Esophagus muscularis mucosa (tissue), 4 donors: ENCODE measurements at regions not wholly inside any gene's neighbourhood (a gene's known extent, or its start where the extent isn't known, plus 50 kb on each side); places are given as distances from the start of the nearest gene placed in this dataset.

ENCODE experiments used
- DNase-seq: peaks from one replicate; pipeline ENCODE4 v3.0.0-alpha.2; 2017; ENCODE audit errors: extremely low spot score
- H3K27ac ChIP-seq, 4 donors: fragments of 200-600 bp; sonication (generic); replicated peaks in 1 of 4; 1 replicate in 3 of 4; 2 replicates in 1 of 4; pipeline ENCODE4 v1.5.1; 2016 to 2019; ENCODE audit warnings: mild to moderate bottlenecking in 1 of 4
- H3K27me3 ChIP-seq, 4 donors: fragments of 200-600 bp; sonication (generic); one replicate each; pipeline versions ENCODE4 v1.5.1 to v1.6.0; 2016 to 2019
- H3K36me3 ChIP-seq, 4 donors: fragments of 200-600 bp; sonication (generic); one replicate each; pipeline ENCODE4 v1.5.1; 2016 to 2019
- H3K4me1 ChIP-seq, 4 donors: fragments of 200-600 bp; sonication (generic); one replicate each; pipeline ENCODE4 v1.5.1; 2016 to 2019
- H3K4me3 ChIP-seq, 4 donors: fragments of 200-600 bp; sonication (generic); 1 replicate in 2 of 4; 2 replicates in 2 of 4; pipeline ENCODE4 v1.5.1; 2016 to 2019; ENCODE audit warnings: mild to moderate bottlenecking in 4 of 4, moderate library complexity in 1 of 4
- H3K9me3 ChIP-seq, 4 donors: fragments of 200-600 bp; sonication (generic); 1 replicate in 3 of 4; 2 replicates in 1 of 4; pipeline ENCODE4 v1.5.1; 2016 to 2019
- CTCF ChIP-seq, 3 experiments: fragments of 200-600 bp in 2 of 3; fragments of 450-650 bp in 1 of 3; sonication (generic) in 2 of 3; IDR thresholded peaks; one replicate each; pipeline ENCODE4 v1.5.1; 2017 to 2019; ENCODE audit warnings: antibody characterized with exemption in 3 of 3, mild to moderate bottlenecking in 2 of 3, moderate library complexity in 1 of 3
- EP300 ChIP-seq: sonication (generic); formaldehyde crosslinking; IDR thresholded peaks from one replicate; pipeline ENCODE4 v1.6.1; 2017; ENCODE audit warnings: antibody characterized with exemption
- POLR2A ChIP-seq: fragments of 450-650 bp; IDR thresholded peaks from one replicate; pipeline ENCODE4 v1.6.1; 2017; ENCODE audit warnings: antibody characterized with exemption, moderate library complexity, mild to moderate bottlenecking, low read depth
- POLR2AphosphoS5 ChIP-seq, 2 donors: sonication (generic); formaldehyde crosslinking; IDR thresholded peaks; one replicate each; pipeline ENCODE4 v1.6.1; 2017; ENCODE audit warnings: antibody characterized with exemption in 2 of 2
- WGBS: methylation state at CpG from one replicate; pipeline ENCODE4 v1.1.5; 2018; 5-methylcytosine and 5-hydroxymethylcytosine counted together
- intact Hi-C: fragments of 100-400 bp; cut with DNase I; formaldehyde crosslinking; loops from one replicate; pipeline ENCODE4 v1.15.1; 2023

DNA sequence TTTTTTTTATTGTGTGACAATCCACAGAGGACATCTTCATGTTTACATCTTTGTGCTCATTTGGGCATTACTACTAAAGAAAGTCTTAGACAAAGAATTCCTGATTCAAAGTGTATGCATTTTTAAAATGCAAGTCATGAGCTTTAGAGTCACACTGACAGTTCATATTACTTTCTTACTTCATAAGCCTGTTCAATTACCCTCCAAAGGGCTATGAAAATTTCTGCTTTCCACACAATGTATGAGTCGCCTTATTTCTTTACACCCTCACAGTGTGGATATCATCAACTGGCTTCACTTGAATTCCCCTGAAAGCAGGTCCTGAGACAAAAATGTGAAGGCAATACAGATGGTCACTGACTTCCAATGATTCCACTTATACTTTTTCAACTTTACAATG is 280.4 kb upstream of the PTGER4 start:
- Histone ChIP-seq H3K27me3 (no peaks in the 10 kb centered on the region), H3K27ac (no peak overlapping the region), H3K36me3 (no peaks in the 10 kb centered on the region), H3K4me3 (no peak overlapping the region), H3K9me3 (no peaks in the 10 kb centered on the region), H3K4me1 (peaks cover 0 to 4% (median 0%) of the 10 kb centered on the region in 4 donors)
- intact Hi-C loops, result no loop called here
- DNase-seq, result no peak
- no peak for TF ChIP-seq EP300
- TF ChIP-seq CTCF (IDR thresholded peaks at IDR 0.05), result no peak
- no peak for TF ChIP-seq POLR2AphosphoS5 (IDR thresholded peaks at IDR 0.05)
- no peak for TF ChIP-seq POLR2A
- 100% methylated on average over 1 of the region's 1 CpG for WGBS

GRCh38 chr5:40397976-40398375 is 281.7 kb upstream of the PTGER4 start:
- peaks cover 0 to 4% (median 0%) of the 10 kb centered on the region in 4 donors for H3K4me1 ChIP-seq
- H3K36me3 ChIP-seq, result no peaks in the 10 kb centered on the region
- intact Hi-C loops, result no loop called here
- WGBS, result 85% methylated on average over 1 of the region's 1 CpG
- H3K27me3 ChIP-seq, result no peaks in the 10 kb centered on the region
- no peak for DNase-seq
- no peaks in the 10 kb centered on the region for H3K9me3 ChIP-seq
- TF ChIP-seq CTCF (IDR thresholded peaks at IDR 0.05) (no peak), POLR2A (no peak), EP300 (no peak), POLR2AphosphoS5 (IDR thresholded peaks at IDR 0.05) (no peak)
- no peak overlapping the region for H3K27ac ChIP-seq
- H3K4me3 ChIP-seq, result no peak overlapping the region

GRCh38 chr5:40397091-40397490 is 282.6 kb upstream of the PTGER4 start:
- TF ChIP-seq POLR2AphosphoS5 (IDR thresholded peaks at IDR 0.05) (no peak), POLR2A (no peak)
- intact Hi-C loops, result no loop called here
- 40% methylated on average over 2 of the region's 2 CpGs for WGBS
- Histone ChIP-seq H3K27me3 (no peaks in the 10 kb centered on the region), H3K4me1 (peaks cover 0 to 7% (median 0%) of the 10 kb centered on the region in 4 donors), H3K27ac (no peak overlapping the region), H3K9me3 (no peaks in the 10 kb centered on the region), H3K4me3 (no peak overlapping the region), H3K36me3 (no peaks in the 10 kb centered on the region)
- DNase-seq, result no peak

DNA sequence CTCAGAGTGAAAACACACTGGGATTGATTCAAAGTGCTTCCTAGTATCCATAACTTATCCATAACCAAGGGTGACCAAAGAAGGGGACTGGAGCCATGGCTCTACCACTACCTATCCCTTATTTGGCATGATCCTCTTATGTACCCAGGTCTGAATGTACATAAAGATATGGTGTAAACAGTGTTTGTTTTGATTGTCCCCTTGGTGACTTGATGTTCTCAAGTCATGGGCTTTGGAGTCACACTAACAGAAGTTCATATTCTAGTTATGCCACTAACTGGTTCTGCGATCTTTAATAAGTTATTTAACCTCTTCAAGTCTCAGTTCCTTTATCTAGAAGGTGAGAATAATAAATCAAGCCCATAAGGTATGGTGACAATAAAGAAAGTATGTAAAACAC is 283.4 kb upstream of the PTGER4 start:
- Histone ChIP-seq H3K4me1 (peaks cover 0 to 11% (median 0%) of the 10 kb centered on the region in 4 donors), H3K27ac (no peak overlapping the region), H3K4me3 (no peak overlapping the region), H3K27me3 (no peaks in the 10 kb centered on the region), H3K9me3 (no peaks in the 10 kb centered on the region), H3K36me3 (no peaks in the 10 kb centered on the region)
- TF ChIP-seq POLR2A, result no peak
- no peak for TF ChIP-seq CTCF (IDR thresholded peaks at IDR 0.05)
- TF ChIP-seq EP300, result no peak
- TF ChIP-seq POLR2AphosphoS5 (IDR thresholded peaks at IDR 0.05), result no peak
- 81% methylated on average over 1 of the region's 1 CpG for WGBS
- intact Hi-C loops, result no loop called here
- DNase-seq, result no peak

DNA sequence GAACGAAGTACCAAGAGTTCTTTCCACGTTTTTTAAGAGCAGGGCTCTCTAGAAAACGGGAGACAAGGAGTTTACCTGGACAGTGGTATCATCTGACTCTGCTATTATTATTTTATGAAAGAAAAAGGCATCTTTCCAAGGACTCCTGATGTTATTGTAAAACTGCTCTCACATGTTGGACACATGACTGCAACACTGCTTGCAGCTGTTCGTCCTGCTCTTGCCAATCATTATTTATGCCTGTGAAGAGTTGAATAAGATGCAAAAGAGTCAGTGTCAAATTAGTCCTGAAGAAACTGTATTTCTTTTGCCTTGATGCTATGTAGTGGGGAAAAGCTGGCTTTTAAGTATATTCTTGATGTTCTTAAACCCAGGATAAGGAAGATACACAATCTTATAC is 284.5 kb upstream of the PTGER4 start:
- TF ChIP-seq EP300 (no peak), POLR2A (no peak), POLR2AphosphoS5 (IDR thresholded peaks at IDR 0.05) (no peak), CTCF (IDR thresholded peaks at IDR 0.05) (no peak)
- WGBS, result 62% methylated on average over 4 of the region's 4 CpGs
- intact Hi-C loops, result no loop called here

More for the DNA sequence above, 284.5 kb upstream of the PTGER4 start:
- H3K27me3 ChIP-seq, result no peaks in the 10 kb centered on the region
- no peaks in the 10 kb centered on the region for H3K9me3 ChIP-seq
- no peak for DNase-seq
- peaks cover 0 to 11% (median 0%) of the 10 kb centered on the region in 4 donors for H3K4me1 ChIP-seq
- H3K36me3 ChIP-seq, result no peaks in the 10 kb centered on the region
- H3K4me3 ChIP-seq, result no peak overlapping the region
- H3K27ac ChIP-seq, result no peak overlapping the region
